ENCODE measurements at regions not wholly inside any gene's neighbourhood (a gene's known extent, or its start where the extent isn't known, plus 50 kb on each side); places are given as distances from the start of the nearest gene placed in this dataset.

DNA sequence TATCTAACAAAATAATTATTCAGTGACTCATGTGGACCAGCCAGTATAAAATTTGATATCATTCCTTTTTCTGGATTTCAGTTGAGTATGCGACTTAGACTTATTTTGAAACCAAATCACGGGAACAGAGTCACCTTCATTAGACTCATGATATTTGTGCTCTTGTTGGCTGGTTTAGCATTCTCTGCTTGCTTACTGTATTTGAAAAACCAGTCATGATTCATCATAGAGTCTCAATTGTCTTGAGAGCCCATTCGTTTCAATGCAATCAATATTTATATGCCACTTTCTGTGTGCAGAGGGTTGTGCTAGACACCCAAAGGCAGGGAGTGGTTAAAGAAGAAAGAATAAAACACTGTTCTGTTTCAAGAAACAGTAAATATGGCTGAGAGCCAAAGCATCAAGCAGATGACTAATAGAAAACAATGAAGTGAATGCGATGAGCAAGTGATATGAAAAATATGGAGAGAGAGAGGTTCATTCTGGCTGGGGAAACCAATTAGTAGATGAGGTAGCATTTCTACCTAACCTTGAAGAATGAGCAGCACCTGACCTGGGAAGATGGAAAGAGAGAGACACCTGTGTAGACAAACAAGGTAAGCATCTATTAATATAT lies 99.6 kb upstream of the MBNL2 start (continued):
- TF ChIP-seq JUND (IDR thresholded peaks at IDR 0.05) (peak; percentile 73), ZBTB33 (IDR thresholded peaks at IDR 0.05; ENCODE audit: borderline replicate concordance, low read depth) (no peak), MXI1 (IDR thresholded peaks at IDR 0.05; ENCODE audit: low read depth, low read length) (no peak), PBX3 (IDR thresholded peaks at IDR 0.05) (peak; percentile 53), MEF2A (IDR thresholded peaks at IDR 0.05; ENCODE audit: borderline replicate concordance, low read depth) (no peak; the same call in 1 of the 2 replicates), NRF1 (IDR thresholded peaks at IDR 0.05; ENCODE audit: low read depth, low read length) (no peak), SIN3A (IDR thresholded peaks at IDR 0.05; ENCODE audit: borderline replicate concordance, low read depth, low read length) (no peak)

GRCh38 chr13:97124206-97124605 lies 97.9 kb upstream of the MBNL2 start:
- H3K36me3 ChIP-seq (replicated peaks in 1 of 2; ENCODE audit: control insufficient read depth in 1 of 2, insufficient read depth in 2 of 2, low read length in 1 of 2) = no peaks in the 10 kb centered on the region
- peaks cover 18% of the 10 kb centered on the region for H3F3A ChIP-seq (replicated peaks; ENCODE audit: insufficient read depth)
- TF ChIP-seq TCF12 (IDR thresholded peaks at IDR 0.05) = no peak
- no peaks in the 10 kb centered on the region for H3K9me3 ChIP-seq
- H3K27ac ChIP-seq (ENCODE audit: low read depth in 2 of 2, low read length in 1 of 2) = no peak overlapping the region
- H3K4me3 ChIP-seq (ENCODE audit: low read depth in 2 of 2, low read length in 1 of 2) = no peak overlapping the region
- no peak for DNase-seq
- H3K4me2 ChIP-seq = no peak overlapping the region
- H3K9me2 ChIP-seq = no peaks in the 10 kb centered on the region
- H3K79me2 ChIP-seq (ENCODE audit: insufficient read depth) = no peaks in the 10 kb centered on the region; the same call in 1 of the 2 replicates
- ChIA-PET POLR2A (no interaction called here), CTCF (interaction anchor here (1.2 to 3.9 kb wide), 5 partner anchors 10 to 236 kb away, joined by 3 to 26 read pairs (median 5); no protein-coding TSS in a partner anchor)
- WGBS (ENCODE audit: low lambda C conversion rate) = 93% methylated on average over 4 of the region's 4 CpGs
- H3K27me3 ChIP-seq (ENCODE audit: insufficient read depth) = no peaks in the 10 kb centered on the region
- H3K9ac ChIP-seq = no peak overlapping the region
- peaks cover 20 to 48% of the 10 kb centered on the region in 2 experiments for H3K4me1 ChIP-seq (ENCODE audit: control insufficient read depth in 1 of 2, insufficient read depth in 2 of 2, low read depth in 1 of 2, low read length in 1 of 2)
- H4K20me1 ChIP-seq (ENCODE audit: insufficient read depth) = no peaks in the 10 kb centered on the region
- no peak overlapping the region for H2AFZ ChIP-seq (ENCODE audit: low read depth)

- no peaks in the 10 kb centered on the region for H3K9me3 ChIP-seq
- peak overlapping the region; percentile 10; the same call in 1 of the 2 replicates for H2AFZ ChIP-seq (ENCODE audit: low read depth)
- POLR2A ChIA-PET = interaction anchor here (1.0 kb wide), 1 partner anchor 67 kb away, joined by 3 read pairs; no protein-coding TSS in a partner anchor
- 32% methylated on average over 9 of the region's 9 CpGs for WGBS (ENCODE audit: low lambda C conversion rate)
- H3K9me2 ChIP-seq = no peaks in the 10 kb centered on the region
- peaks cover 18% of the 10 kb centered on the region for H3F3A ChIP-seq (replicated peaks; ENCODE audit: insufficient read depth)
- H3K4me2 ChIP-seq = peak overlapping the region; percentile 52; the same call in 1 of the 2 replicates
- H3K4me3 ChIP-seq (ENCODE audit: low read depth in 2 of 2, low read length in 1 of 2) = no peak overlapping the region
- H3K36me3 ChIP-seq (replicated peaks in 1 of 2; ENCODE audit: control insufficient read depth in 1 of 2, insufficient read depth in 2 of 2, low read length in 1 of 2) = no peaks in the 10 kb centered on the region
- peaks cover 20 to 45% of the 10 kb centered on the region in 2 experiments for H3K4me1 ChIP-seq (ENCODE audit: control insufficient read depth in 1 of 2, insufficient read depth in 2 of 2, low read depth in 1 of 2, low read length in 1 of 2)
- DNase-seq = peak; percentile 50
- H4K20me1 ChIP-seq (ENCODE audit: insufficient read depth) = no peaks in the 10 kb centered on the region
- H3K79me2 ChIP-seq (ENCODE audit: insufficient read depth) = no peaks in the 10 kb centered on the region
- peak overlapping the region; percentile 34 to 67 for H3K27ac ChIP-seq (ENCODE audit: low read depth in 2 of 2, low read length in 1 of 2)
- CTCF ChIA-PET = interaction anchor here (0.7 to 3.9 kb wide), 9 partner anchors 10 to 235 kb away, joined by 3 to 26 read pairs (median 3); no protein-coding TSS in a partner anchor
- no peak overlapping the region for H3K9ac ChIP-seq
- H3K27me3 ChIP-seq (ENCODE audit: insufficient read depth) = no peaks in the 10 kb centered on the region
- no peak for TF ChIP-seq FOXJ3 (CRISPR knock-in tag; IDR thresholded peaks at IDR 0.05)
- TF ChIP-seq, protein P1, sequence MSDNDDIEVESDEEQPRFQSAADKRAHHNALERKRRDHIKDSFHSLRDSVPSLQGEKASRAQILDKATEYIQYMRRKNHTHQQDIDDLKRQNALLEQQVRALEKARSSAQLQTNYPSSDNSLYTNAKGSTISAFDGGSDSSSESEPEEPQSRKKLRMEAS (IDR thresholded peaks at IDR 0.05; ENCODE audit: low read depth) = no peak
- TF ChIP-seq MXI1 (IDR thresholded peaks at IDR 0.05; ENCODE audit: low read depth, low read length) = no peak
- TF ChIP-seq TEAD4 (IDR thresholded peaks at IDR 0.05; ENCODE audit: borderline replicate concordance, insufficient read depth) = no peak
- TF ChIP-seq NRF1 (IDR thresholded peaks at IDR 0.05; ENCODE audit: low read depth, low read length) = no peak
- TF ChIP-seq RXRA (IDR thresholded peaks at IDR 0.05; ENCODE audit: borderline replicate concordance, low read depth) = no peak
- no peak; the same call in 1 of the 2 replicates for TF ChIP-seq JUND (IDR thresholded peaks at IDR 0.05)
- 0 out of 4 replicates have a peak, but pooled peaks of 1 of the 2 experiments have one; percentile 17 for TF ChIP-seq EP300 (IDR thresholded peaks at IDR 0.05; ENCODE audit: borderline replicate concordance in 1 of 2, low read depth in 1 of 2, low read length in 1 of 2)
- TF ChIP-seq FOXM1 (IDR thresholded peaks at IDR 0.05; ENCODE audit: low read depth) = no peak
- TF ChIP-seq NFIC (IDR thresholded peaks at IDR 0.05; ENCODE audit: borderline replicate concordance) = no peak
- no peak for TF ChIP-seq ZBTB33 (IDR thresholded peaks at IDR 0.05; ENCODE audit: borderline replicate concordance, low read depth)
- TF ChIP-seq RFX5 (IDR thresholded peaks at IDR 0.05; ENCODE audit: low read length) = no peak
- TF ChIP-seq SIN3A (IDR thresholded peaks at IDR 0.05; ENCODE audit: borderline replicate concordance, low read depth, low read length) = peak; percentile 35; the same call in 1 of the 2 replicates
These were observed 97.0 kb upstream of the MBNL2 start for GRCh38 chr13:97124915-97125809.
